ENCODE measurements at regions not wholly inside any gene's neighbourhood (a gene's known extent, or its start where the extent isn't known, plus 50 kb on each side); places are given as distances from the start of the nearest gene placed in this dataset.

DNA sequence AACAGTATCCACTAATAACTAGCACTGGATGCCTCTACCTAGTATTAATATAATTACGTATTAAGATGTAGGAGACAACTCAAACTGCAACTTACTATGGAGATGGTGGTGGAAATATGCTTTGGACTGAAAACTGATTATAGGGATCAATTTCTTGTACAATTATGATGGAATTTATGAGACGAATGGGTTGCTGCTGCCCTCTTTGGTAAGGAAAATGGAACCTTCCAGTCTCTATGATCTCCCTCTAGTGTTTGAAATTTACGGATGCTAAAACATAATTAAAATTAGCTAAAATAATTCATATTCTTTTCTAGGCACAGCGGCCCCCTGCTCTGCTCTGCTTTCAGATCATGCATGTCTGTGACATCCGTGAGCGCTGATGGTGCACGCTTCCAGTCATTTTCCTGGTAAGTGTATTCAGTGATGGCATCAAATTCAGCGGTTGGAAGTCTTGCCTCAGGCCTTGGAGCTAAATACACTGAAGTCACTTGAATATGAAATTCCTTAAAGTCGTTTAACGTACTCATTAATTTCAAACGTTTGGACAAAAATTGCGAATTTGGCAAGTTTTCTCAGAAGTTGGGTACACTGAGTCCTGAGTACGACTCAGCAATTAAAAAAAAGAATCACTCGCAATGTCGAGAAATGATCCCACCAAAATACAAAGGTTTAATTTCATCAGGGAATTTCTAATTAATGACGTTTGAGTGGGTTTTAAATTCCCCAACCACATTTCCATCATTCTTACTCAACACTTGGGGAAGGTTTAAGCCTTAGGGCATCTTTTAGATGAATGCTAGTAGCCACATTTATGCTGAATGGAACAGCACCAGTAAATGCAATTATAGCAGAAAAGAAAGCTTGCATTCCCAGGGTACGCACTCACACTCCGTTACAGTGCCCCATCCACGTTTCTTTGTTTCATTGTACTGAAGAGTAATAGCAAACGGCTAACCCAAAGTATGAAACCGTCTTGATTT is 132.6 kb downstream of the NR2F2 start:
- TF ChIP-seq, protein P1, sequence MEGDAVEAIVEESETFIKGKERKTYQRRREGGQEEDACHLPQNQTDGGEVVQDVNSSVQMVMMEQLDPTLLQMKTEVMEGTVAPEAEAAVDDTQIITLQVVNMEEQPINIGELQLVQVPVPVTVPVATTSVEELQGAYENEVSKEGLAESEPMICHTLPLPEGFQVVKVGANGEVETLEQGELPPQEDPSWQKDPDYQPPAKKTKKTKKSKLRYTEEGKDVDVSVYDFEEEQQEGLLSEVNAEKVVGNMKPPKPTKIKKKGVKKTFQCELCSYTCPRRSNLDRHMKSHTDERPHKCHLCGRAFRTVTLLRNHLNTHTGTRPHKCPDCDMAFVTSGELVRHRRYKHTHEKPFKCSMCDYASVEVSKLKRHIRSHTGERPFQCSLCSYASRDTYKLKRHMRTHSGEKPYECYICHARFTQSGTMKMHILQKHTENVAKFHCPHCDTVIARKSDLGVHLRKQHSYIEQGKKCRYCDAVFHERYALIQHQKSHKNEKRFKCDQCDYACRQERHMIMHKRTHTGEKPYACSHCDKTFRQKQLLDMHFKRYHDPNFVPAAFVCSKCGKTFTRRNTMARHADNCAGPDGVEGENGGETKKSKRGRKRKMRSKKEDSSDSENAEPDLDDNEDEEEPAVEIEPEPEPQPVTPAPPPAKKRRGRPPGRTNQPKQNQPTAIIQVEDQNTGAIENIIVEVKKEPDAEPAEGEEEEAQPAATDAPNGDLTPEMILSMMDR (IDR thresholded peaks at IDR 0.05) = peak; percentile 31; the same call in 1 of the 2 replicates

DNA sequence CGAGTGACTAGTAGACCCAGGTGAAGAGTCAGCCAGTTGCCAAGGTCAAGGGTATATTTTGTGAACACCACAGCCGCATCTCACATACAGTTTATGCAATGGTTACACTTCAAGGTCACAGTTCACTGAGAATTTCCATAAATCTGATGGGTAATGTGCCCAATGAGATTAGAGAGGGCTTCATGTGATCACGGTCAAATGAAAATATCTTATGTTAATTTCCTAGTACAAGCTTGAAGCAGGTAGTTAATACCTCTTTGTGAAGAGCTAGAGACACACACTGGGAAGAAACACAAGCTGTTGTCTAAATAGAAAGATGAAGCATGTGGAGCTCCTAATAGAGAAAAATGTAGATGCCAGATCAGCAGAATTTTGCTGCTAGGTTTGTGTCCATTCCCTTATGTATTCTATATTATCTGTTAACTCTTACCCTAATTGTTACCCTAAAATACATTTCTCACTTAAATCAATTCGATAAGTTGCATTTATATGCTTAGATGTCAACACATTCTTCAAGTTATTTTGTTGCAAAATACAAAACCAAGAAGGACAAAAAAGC is 136.0 kb downstream of the NR2F2 start:
- TF ChIP-seq, protein P1 (IDR thresholded peaks at IDR 0.05) = no peak

DNA sequence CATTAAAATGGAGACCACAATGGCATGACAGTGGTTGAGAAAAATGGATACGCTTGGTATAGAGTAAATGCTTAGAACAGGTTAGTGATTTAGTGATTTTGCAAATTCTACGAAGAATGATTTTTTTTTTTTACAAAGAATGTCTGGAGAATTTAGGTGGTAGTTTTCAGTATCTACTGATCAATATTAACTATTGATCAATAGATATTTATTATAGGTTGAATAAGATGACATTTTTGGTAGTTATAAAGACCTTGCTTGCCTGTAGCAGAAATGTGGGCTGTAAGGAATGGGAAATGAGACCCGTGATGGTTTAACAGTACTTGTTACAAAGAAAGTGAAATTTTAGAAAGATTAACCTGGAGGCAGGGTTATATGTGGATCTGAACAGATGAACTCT is 137.5 kb downstream of the NR2F2 start:
- TF ChIP-seq, protein P1 (IDR thresholded peaks at IDR 0.05) = no peak

DNA sequence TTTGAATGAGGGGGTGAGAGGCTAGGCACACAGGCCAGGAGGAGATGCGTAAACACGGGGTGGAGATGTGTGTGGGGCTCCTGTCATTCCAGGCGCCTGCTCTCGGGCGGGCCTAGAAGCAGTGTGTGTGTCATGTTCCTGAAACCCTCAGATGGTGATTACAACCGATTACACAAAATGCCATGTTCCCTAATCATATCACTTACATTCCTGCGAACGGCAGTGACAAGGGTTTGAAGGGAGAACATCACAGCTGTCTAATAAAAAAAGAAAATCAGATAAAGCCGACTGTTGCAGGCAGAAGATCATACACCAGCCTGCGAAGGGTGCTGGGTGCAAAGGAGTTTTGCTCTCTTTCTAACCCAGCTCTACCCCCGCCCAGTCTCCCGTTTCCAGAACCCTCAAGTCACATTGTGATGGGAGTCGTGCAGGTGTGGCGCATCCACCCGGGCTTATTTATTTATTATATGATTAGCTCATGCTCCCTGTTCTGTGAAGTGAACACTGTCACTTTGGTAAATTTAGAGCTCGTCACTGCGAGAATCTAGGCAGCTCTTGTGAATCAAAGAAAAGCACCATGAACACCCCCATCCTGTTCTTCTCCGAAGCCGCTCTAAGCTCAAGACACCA is 140.3 kb downstream of the NR2F2 start:
- TF ChIP-seq, protein P1 (IDR thresholded peaks at IDR 0.05) = no peak

DNA sequence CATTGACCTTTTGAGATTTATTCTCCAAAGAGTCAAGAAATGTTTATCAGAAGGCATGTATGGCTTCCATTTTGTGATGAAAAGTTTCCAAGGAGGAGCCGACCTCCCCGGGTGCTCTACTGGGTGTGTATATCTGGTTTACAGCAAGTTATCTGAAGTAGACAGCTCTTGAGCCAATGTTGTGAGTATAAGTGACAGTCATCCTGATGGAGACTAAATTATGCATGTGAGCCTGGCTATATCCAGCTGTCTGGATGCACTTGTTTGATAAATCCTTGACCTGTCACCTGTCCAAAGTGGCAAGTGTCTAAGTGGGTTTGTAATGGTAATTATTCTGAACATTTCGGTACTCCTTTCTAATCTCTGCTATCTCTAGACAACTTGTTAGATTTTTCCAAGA is 142.2 kb downstream of the NR2F2 start:
- TF ChIP-seq, protein P1 (IDR thresholded peaks at IDR 0.05) = no peak

DNA sequence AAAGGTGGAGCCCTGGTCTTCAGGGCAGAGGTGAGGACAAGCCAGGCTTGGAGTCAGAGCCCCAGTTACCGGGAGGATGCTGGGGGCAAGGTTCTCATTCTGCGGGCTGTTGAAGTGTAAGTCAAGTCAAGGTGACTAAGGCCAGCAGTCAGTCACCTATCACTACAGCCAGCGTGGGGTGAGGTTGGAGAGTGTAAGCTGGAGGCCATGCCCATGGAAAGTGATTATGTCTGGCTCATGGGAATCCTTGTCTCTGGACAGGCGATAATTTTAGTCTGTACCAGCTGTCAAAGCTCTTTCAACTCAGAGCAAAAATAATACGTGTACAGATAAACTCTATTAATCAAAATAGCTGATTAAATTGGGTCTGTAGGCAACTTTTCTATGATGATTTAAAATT is 143.1 kb downstream of the NR2F2 start:
- TF ChIP-seq, protein P1 (IDR thresholded peaks at IDR 0.05) = no peak

DNA sequence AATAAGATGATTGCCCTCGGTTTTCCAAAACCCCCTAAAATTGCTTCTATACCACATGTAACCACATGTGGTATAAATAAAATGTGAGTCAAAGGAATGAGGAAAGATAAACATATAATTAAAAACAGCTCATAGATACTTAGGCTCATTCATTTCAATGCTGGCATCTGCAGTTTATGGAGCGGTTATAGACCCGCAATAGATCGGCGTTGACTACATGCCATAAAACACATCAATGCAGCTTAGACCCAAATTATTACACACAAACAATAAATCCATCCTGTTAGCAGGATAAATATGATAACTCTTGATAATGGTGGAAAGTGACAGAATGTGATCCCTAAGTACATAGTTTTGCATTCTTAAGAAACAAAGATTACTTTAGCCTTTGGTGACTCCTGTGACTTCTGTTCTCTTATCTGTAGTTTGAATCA is 143.7 kb downstream of the NR2F2 start:
- TF ChIP-seq, protein P1 (IDR thresholded peaks at IDR 0.05) = no peak

All from LNCAP (cell line).